Umbilical cord (tissue), 1 donor: ENCODE measurements at regions not wholly inside any gene's neighbourhood (a gene's known extent, or its start where the extent isn't known, plus 50 kb on each side); places are given as distances from the start of the nearest gene placed in this dataset.

Source experiments
- DNase-seq: peaks from one replicate; pipeline ENCODE4 v3.0.0-alpha.2; 2015; ENCODE audit warnings: low spot score

DNA sequence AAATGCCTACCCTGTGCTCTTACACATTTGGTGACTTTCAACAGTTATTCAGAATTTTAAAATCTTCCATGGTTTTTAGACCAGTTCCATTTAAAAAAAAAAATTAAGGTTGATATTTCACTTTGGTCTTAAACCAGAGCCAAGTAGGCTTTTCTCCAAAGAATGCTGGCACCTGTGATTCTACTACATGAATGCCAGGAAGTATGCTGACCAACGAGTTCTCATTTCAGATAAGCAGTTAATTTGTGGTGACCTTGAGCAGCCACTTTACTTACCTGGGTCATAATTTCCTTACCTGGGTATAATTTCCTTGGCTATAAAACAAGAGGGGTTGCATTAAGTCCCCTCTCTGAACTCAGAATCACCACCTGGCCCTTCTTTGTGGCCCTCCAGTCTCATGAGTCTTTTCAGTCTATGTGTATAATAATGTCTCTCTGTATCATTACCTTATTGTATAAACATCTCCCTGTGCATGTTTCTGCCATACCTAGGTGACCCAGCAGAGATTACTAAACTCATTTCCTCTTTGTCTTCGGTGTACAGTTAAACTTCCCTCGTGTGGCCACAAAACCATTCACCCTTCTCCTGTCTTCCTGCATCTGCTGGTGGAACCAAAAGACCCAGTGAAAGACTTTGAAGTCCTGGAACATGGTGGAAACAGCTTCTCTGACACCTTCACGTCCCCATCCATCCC is 139.1 kb upstream of the DPT start:
- DNase-seq, result no peak

DNA sequence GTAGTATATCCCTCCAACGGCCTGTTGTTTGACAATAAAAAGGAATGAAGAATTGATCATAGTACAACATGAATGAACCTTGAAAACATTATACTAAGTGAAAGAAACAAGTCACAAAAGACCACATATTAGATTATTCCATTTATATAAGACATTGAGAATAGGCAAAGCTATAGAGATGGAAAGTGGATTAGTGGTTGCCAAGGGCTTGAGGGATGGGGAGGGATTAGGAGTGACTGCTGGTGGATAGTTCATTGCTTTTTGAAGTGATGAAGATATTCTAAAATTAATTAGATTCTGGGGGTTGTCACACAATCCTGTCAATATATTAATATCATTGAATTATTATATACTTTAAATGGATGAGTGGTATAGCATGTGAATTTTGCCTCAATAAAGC is 142.5 kb upstream of the DPT start:
- DNase-seq, result no peak

DNA sequence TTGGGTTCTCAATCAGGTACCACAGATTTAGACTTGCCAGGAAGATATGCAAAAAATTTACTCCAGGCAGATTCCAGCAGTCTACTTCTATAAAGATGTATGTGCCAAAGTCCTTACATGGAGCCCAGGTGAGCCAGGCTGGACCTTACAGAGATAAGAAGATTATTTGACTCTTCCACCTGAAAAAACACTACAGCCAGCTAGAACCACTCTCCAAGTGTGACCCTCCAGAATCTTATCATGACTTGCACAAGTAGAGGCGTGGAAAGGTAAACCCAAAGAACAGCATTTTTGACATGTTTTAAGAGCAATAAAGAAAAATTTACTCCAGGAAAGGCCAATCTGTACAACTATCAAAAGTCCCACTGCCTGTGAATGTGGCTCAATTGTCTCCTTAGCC is 146.8 kb upstream of the DPT start:
- no peak for DNase-seq

DNA sequence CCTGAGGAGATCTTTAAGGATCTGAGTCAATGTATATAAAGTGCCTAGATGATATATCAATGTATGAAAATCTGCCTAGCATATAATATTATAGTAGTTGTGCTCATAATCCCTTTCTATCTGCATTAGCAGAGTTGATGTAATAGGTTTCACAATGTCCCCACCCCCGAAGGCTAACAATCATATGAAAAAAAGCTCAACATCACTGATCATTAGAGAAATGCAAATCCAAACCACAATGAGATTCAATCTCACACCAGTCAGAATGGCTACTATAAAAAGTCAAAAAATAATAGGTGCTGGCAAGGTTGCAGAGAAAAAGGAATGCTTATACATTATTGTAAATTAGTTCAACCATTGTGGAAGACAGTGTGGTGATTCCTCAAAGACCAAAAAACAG is 147.8 kb upstream of the DPT start:
- no peak for DNase-seq

DNA sequence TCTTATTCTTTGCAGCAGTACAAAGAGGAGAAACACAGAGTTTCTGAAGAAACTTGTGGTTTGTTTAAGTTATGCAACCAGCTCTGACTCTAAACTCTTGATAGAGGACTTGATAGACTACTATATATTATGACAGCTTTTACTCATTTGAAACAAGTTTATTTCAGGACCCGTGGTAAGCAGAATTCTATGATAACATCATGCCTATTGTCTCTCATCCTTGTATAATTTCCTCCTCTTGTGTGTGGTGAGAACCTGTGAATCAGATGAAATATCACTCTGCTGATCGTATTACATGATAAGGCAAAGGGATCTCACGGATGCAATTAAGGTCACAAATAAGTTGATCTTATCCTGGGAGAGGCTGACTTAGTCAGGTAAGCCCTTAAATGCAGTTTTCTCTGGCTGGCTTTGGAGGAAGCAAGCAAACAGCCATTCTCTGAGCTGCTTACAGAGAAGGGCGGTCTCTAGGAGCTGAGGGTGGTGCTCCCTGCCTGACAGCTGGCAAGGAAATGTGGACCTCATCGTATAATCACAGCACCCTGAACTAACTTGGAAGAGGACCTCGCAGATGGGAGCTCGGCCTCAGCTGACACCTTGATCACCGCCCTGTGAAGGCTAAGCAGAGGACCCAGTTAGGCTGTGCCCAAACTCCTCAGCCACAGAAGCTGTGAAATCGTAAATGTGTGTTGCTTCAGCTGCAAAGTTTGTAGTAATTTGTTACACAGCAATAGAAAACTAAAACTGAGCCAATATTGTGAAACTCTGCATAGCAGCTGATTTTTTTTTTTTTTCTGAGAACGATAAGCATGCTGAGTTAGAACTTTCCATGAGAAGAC is 151.1 kb upstream of the DPT start:
- peak; percentile 78 for DNase-seq

DNA sequence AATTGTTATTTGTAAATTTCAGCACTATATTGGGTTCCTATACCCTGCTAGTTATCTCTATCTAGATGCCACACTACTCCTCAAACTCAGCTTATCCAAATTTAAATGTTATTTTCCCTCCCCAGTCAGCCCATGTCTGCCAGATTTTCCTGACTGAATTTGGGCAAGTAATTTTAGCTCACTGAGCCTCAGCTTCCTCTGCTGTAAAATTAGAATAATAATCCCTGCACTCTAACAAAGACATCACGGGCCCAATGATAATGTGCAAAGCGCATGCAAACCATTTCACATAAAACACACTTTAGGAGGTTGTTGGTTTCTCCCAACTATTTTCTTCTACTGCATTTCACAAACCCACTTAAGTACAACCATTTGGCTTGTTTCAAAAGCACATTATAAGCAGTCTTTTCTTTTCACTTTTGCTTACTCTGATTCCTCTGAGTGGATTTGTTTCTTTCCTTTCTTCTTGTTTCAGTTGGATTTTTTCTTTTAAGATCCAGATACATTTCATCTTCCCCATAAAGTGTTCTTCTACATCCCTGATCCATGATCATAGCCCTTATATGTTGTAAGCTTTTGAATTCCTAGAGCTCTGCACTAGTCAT is 152.8 kb upstream of the DPT start:
- DNase-seq, result peak; percentile 66

DNA sequence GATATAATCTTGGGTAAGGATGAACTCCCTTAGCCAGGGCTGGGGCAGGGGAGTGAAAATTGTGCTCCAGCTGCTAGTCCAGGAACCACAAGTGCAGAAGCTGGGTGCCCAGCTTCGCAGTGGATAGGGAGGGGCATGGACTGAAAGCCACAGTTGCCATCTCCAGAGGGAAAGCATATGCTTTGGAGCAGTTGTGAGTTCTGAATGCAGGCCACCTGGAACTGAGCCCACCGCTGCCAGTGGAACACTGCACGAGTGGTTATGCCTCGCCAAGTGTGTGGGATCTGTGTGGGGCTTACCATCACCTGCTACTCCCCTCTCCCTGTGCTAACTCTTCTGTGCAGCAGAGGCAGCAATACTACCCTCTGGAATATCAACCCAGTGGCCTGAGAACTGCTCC is 158.4 kb upstream of the DPT start:
- DNase-seq, result no peak

DNA sequence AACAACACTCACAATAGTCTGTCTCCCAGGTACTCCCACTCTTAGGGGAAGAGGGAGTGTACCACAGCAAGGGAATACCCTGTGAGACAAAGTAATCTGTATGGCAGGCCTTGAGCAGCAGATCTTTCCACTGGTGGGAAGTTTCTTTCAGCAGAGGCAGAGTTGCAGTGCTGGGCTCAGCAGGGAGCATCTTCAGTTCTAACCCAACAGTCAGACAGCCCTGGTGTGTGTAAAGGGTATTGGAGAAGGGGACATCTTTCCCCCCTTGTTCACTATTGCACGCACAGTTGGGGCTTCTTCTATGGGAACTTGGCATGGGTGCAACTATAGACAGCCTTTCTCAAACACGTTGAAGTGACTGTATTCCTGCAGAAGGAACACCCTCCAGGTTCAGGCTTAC is 159.4 kb upstream of the DPT start:
- DNase-seq, result no peak

DNA sequence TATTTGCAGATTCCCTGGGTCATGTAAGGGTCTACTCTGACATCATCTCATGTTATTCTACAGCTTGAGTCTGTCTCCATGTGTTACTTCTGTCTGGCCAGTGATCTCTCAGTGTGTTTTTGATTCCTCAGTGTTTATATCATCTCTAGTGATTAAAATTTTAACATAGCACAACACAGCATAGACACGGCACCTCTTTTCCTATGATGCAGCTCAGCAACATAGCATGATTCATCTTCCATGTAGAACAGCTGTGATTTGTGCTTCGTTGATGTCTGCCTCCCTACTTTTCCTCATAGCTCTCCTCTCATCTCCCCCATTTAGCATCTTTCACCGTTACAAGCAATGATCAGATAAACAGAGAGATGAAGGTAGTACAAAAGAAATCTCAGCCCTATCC is 163.9 kb upstream of the DPT start:
- DNase-seq, result no peak

DNA sequence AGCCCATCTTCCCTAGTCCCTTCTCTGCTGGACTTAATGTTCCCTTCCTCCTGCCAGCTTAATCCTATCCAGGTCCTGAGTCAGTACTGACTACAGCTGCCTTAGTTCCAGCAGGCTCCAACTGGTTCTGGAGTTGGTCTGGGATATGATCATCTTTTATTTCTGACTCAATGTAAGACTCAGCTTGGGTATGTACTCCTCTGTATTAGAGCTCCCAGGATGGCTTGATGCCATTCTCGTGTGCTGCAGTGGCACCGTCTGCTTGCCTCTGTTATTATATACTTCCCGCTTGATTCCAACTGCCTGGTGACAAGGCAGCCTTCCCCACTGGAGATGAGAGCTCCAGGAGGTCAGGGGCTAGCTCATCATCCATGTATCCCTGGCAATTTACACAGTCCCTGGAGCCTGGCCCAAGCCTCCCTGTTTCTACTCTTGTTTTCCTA is 164.4 kb upstream of the DPT start:
- peak; percentile 31 for DNase-seq

DNA sequence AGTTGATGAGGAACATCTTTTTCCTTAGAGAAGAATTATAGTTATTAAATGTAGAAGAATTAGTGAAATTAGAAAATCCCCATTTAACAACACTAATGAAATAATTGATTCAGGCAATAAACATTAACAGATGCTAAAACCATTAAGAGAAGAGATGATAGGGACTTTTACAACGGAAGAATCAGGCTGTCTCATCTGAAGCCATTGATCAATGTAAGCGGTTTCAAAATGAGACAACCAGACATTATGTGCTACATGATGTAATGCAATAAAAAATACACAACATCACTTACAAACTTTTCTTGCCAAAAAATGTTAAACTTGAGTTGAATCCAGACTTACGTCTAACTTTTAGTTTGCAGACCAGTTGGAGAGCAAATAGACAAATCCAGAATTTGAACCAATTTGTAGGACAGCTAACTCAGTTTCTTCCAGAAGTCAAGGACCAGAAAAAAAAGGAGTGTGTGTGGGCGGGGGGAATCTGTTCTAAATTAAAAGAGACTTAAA is 165.4 kb upstream of the DPT start:
- no peak for DNase-seq

DNA sequence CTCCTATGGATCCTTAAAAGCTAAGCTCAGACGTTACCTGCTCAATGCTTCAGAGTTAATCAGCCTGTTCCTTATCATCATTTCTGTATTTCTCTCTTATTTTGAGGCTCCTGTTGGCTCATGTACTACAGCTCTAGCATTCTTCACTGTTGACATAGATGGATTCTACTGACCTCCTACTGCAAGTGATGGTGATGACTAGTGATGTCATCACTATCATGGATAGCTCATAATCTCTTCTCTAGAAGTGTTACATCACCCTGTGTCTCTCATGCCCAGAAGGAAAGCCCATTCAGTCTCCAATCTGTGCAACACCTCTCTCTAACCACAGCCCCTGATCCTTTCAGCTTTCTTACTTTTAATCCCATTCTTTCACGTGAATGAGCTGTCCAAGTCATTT is 168.2 kb upstream of the DPT start:
- DNase-seq, result no peak

DNA sequence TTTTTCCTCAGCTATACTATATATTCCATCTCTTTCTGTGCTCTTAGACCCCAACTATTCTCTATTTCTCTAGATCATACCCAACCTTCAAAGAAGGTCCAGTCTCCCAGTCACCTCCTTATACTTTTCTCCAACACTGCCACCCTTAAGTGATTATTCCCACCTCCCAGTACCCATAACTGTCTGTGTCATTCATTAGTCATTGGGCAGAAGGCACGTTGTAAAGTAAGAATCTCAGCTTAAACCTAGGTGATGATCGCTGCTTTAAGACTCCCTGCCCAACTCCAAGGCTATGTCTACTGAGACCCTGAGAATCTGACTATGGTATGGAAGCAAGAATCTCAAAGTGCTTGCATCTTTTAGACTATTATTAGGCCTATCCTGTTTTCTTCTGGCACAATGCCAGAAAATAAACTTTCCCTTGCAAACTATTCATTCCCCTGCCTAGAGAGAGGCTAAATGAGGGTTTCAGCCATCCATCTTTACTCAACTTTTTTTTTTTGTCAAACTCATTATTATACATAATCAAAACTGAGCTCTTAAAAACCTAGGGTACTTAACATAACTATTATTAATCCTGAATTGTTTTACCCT is 174.3 kb upstream of the DPT start:
- DNase-seq, result no peak

DNA sequence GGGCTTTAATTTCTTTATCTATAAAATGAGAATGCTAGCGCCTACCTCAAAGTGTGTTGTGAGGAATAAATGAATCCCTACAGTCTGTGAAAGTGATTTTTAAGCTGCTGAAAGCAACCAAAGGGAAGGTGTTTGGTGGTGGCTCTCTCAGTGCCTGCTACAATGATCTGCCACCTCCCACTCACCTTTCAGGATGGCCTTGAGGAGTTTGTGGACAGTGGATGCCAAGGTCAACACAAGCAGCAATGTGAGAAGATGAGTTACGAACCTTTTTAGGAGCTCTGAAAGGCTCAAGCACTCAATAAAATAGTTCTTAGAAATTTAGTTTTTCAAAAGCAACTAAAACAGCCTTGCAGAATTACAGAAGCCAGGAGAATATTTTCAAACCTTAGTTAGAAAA is 176.6 kb upstream of the DPT start:
- DNase-seq, result no peak

DNA sequence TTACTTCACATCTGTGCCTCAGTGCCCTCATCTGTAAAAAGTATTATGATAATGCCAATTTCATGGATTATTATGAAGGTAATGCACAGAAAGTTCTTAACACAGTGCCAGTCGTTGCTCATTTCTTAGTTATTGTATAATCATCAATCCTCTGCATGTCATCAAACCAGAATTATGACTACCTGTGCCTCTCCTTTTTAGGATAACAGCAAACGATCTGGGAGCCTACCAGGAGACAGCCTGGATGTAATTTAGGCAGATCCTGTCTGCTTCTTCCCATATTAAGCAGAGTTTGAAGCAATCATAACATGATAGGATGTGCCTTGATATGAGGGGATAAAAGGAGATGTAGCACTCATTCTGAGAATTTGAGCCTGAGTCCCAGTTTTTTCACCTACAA is 177.4 kb upstream of the DPT start:
- no peak for DNase-seq

DNA sequence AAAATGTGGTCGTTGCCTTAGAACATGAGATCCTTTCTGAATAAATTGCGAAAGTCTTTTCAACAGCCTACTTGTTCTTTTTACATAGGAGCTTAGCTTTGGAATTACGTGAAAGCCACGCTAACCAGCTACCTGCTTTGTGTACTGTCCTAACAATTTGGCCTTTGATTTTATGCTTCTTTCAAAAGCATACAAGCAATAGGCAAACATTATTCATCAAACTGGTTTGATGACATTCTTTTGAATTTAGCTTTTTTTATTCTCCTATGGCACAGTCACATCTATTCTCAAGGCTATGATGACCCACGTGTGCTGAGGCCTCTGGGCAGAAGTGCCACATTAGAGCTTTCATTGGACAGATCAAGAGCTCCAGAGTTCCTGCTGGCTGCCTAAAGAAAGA is 178.0 kb upstream of the DPT start:
- DNase-seq, result peak; percentile 24

DNA sequence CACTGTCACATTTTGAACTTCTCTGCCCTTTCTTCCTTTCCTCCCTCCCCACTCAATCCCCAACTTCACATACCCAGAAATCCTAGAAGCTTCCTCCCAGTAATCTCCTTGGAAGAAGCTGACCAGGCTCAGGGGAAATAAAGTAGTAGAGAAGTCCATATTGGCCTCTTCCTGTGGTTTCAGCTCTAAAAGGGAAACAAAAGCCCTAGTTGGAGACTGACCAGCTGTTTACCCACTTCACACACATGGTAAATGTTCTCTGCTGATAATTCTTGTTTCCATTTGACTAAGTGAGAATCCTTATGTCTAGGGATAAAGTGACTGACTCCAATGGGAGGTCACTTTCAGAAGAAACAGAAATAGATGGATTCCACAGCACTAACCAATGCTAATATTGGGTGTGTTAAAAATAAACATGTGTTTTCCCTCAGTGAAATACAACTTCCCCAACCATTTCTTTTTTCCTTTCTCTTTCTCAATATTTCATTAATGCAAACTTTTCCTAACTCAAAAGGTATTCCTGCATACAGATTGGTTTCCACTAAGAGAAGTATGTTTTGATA is 178.9 kb upstream of the DPT start:
- DNase-seq, result peak; percentile 20

DNA sequence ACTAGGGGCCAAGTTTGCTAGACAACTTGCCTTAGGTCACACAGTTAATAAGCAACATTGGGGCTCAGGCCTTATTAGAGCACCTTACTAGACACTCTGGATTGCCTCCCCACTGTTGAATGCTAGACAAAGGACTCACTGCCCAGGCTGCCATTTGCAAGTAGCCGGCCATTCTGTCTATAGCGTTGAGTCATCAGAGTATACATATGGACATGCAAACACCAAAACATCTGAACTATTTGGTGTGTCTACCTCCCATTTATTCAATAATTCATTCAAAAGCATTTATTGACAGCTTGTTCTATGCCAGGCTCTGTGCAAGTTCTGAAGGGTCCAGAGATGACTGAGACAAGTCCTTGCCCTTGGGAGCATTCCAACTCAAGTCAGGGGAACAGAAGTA is 181.4 kb upstream of the DPT start:
- no peak for DNase-seq

DNA sequence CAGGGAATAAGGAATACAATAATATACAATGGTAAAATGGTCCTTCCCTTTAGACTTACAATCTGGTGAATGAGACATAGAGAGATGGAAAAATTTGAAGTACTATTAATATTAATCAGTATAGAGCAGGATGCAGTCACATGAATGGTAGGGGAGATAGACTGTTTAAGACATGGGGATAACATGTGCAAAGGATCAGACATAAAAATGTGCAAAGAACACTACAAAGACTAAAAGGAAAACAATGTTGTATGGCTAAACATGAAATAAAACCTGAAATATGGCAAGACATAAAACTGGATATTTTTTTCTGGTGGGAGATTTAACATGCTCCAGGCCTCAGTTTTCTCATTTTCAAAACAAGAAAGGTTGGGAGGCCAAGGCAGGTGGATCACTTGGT is 182.4 kb upstream of the DPT start:
- no peak for DNase-seq

DNA sequence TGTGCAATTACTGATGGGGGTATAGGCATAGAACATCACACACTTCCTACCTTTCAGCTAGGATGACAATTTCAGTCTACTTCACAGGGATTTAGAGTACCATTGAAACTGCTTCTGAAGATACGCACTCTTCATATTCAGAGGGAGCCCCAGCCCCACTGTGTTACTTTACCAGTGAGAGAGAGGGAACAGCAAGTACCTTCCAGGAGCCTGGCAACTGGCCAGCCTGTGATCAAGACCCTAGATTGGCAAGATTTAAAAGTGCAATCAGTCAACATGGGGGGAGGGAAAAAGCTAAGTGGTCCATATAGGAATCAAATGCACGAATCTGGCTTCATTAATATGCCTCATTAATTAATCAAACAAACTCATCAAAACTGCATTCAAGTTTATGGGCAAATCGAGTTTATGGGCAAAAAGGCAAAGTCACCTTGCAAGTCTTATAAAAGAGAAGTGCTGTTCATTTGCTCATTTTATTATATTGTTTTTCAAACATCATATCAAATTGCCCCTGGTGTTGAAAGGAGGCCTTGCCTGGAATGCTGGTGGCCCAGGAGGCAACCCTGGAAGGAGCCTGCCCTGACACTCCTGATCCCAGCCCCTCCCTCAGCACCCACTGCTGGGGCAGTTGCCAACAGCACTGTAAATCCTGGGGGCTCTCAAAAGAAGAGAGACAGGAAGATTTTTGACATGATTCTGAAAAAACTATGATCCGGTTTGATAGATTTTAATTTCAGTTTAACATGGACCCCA is 184.9 kb upstream of the DPT start:
- DNase-seq, result no peak

DNA sequence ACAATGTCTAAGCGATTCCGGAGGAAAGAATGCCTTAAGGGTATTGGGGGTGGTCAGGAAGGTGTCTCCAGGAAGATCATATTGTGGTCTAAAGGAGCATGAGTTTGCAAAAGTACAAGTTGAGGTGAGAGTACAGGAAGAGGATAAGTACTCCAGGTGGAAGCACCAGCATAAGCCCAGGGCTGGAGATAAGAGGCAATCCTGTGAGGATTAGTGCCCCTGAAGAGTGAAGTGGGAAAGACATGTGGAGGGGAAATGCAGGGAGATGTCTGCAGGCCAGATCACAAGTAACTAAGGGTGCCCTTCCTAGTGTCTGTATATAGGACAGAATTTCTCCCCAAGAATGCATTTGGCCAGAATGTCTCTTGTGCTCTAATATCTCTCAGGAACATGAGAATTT is 188.3 kb upstream of the DPT start:
- DNase-seq, result no peak
